Endothelial cell of umbilical vein (primary cell): ENCODE measurements at regions not wholly inside any gene's neighbourhood (a gene's known extent, or its start where the extent isn't known, plus 50 kb on each side); places are given as distances from the start of the nearest gene placed in this dataset.

Experiments used
- BruUV-seq: library from RNA; stranded (reverse); fragments of 400-500 nt; replicated peaks from 2 replicates; lab custom pipeline; 2021; lab: Mats Ljungman, UMichigan
- CTCF ChIA-PET: fragments of 300-600, 350-600 bp; sonication (Branson Sonifier 250); formaldehyde crosslinking; loops from one replicate; lab custom pipeline; 2021; ENCODE audit warnings: antibody characterized with exemption, inconsistent platforms; lab: Charles Lee
- POLR2A ChIA-PET: fragments of 300-600, 350-600 bp; sonication (Branson Sonifier 250); formaldehyde crosslinking; loops from one replicate; lab custom pipeline; 2021; ENCODE audit warnings: antibody characterized with exemption, inconsistent platforms; lab: Charles Lee
- DNase-seq: peaks from one replicate; pipeline ENCODE4 v3.0.0-alpha.2; 2011; ENCODE audit warnings: low read depth, low spot score
- FAIRE-seq: peaks from 2 replicates; lab custom pipeline; 2011; peaks lifted over from hg19 to GRCh38; lab: Jason Lieb, UNC
- H2AFZ ChIP-seq: 2 replicates; pipeline ENCODE4 v1.6.0; 2012; ENCODE audit warnings: low read depth, low read length, control low read depth, inconsistent platforms
- H3K27ac ChIP-seq: 2 replicates; pipeline ENCODE4 v1.5.1; 2011; ENCODE audit warnings: low read depth, mild to moderate bottlenecking, control low read depth, low read length, moderate library complexity; ENCODE audit not compliant: insufficient read depth
- H3K27me3 ChIP-seq, 2 experiments: 2 replicates each; pipeline versions ENCODE4 v1.6.0 to v1.6.1; 2011; ENCODE audit warnings: low read length in 2 of 2, mixed read lengths in 1 of 2; ENCODE audit not compliant: control insufficient read depth in 2 of 2, insufficient read depth in 2 of 2
- H3K36me3 ChIP-seq, 2 experiments: 2 replicates in 1 of 2; 3 replicates in 1 of 2; pipeline ENCODE4 v1.5.1; 2011; ENCODE audit warnings: low read length in 2 of 2, mild to moderate bottlenecking in 1 of 2, moderate library complexity in 1 of 2; ENCODE audit not compliant: control insufficient read depth in 2 of 2, insufficient read depth in 2 of 2; ENCODE audit errors: extremely low read depth in 1 of 2
- H3K4me1 ChIP-seq: 3 replicates; pipeline ENCODE4 v1.5.1; 2011; ENCODE audit warnings: mild to moderate bottlenecking, low read length; ENCODE audit not compliant: control insufficient read depth, insufficient read depth; ENCODE audit errors: extremely low read depth
- H3K4me2 ChIP-seq: 2 replicates; pipeline ENCODE4 v1.6.1; 2011; ENCODE audit warnings: low read length, control low read depth, mixed read lengths; ENCODE audit not compliant: insufficient read depth
- H3K4me3 ChIP-seq, 3 experiments: fragments of 200-600 bp in 1 of 3; sonication (generic), shearing (Covaris generic) in 1 of 3; replicated peaks in 1 of 3; 2 replicates each; pipeline ENCODE4 v1.5.1; 2011 to 2016; ENCODE audit warnings: control low read depth in 3 of 3, low read length in 3 of 3, mild to moderate bottlenecking in 2 of 3, inconsistent platforms in 1 of 3, low read depth in 1 of 3, moderate library complexity in 1 of 3; ENCODE audit not compliant: insufficient read depth in 1 of 3
- H3K79me2 ChIP-seq: 2 replicates; pipeline ENCODE4 v1.6.0; 2012; ENCODE audit warnings: low read length, inconsistent platforms; ENCODE audit not compliant: control insufficient read depth, insufficient read depth
- H3K9ac ChIP-seq: replicated peaks from 2 replicates; pipeline ENCODE3; 2011; ENCODE audit warnings: low read length, control low read depth; ENCODE audit not compliant: insufficient read depth; ENCODE audit errors: extremely low read depth
- H3K9me1 ChIP-seq: replicated peaks from 3 replicates; pipeline ENCODE4 v1.6.0; 2011; ENCODE audit warnings: mild to moderate bottlenecking, low read length; ENCODE audit not compliant: control insufficient read depth, insufficient read depth; ENCODE audit errors: extremely low read depth
- H3K9me3 ChIP-seq: replicated peaks from 2 replicates; pipeline ENCODE4 v1.5.1; 2012; ENCODE audit warnings: low read length, inconsistent platforms; ENCODE audit not compliant: control insufficient read depth, insufficient read depth
- H4K20me1 ChIP-seq: replicated peaks from 2 replicates; pipeline ENCODE3; 2011; ENCODE audit warnings: mild to moderate bottlenecking, low read length; ENCODE audit not compliant: control insufficient read depth, insufficient read depth; ENCODE audit errors: extremely low read depth
- EZH2 ChIP-seq: IDR thresholded peaks from 2 replicates; pipeline ENCODE4 v1.6.1; 2012; ENCODE audit warnings: borderline replicate concordance, low read depth, mild to moderate bottlenecking, moderate library complexity, low read length, inconsistent platforms; ENCODE audit not compliant: severe bottlenecking
- FOS ChIP-seq: IDR thresholded peaks from 2 replicates; pipeline ENCODE4 v1.6.1; 2011; ENCODE audit warnings: mild to moderate bottlenecking, low read length, moderate library complexity, borderline replicate concordance; ENCODE audit not compliant: insufficient read depth
- GATA2 ChIP-seq: IDR thresholded peaks from 2 replicates; pipeline ENCODE4 v1.7.0; 2011; ENCODE audit warnings: low read depth, mild to moderate bottlenecking, moderate library complexity, mixed read lengths, low read length; ENCODE audit not compliant: insufficient read length, insufficient read depth
- JUN ChIP-seq: IDR thresholded peaks from 2 replicates; pipeline ENCODE4 v1.6.1; 2011; ENCODE audit warnings: borderline replicate concordance, low read depth; ENCODE audit not compliant: insufficient read length, insufficient read depth
- MYC ChIP-seq: IDR thresholded peaks from one replicate; pipeline ENCODE4 v1.6.1; 2011; ENCODE audit warnings: mild to moderate bottlenecking, low read depth, low read length
- POLR2A ChIP-seq: IDR thresholded peaks from 2 replicates; pipeline ENCODE4 v1.6.1; 2012; ENCODE audit warnings: low read depth, mild to moderate bottlenecking, control low read depth, low read length
- POLR2AphosphoS5 ChIP-seq: IDR thresholded peaks from 2 replicates; pipeline ENCODE4 v1.6.1; 2012; ENCODE audit warnings: low read depth, mild to moderate bottlenecking, control low read depth, low read length, moderate library complexity; ENCODE audit not compliant: insufficient read depth
- dilution Hi-C: fragments of 300-500 bp; cut with MboI; formaldehyde crosslinking; loops from one replicate; pipeline ENCODE4 v1.15.0; 2019; ENCODE audit warnings: low sequenced_read_pairs; ENCODE audit not compliant: extremely low pct_ligation_motif_present
- intact Hi-C: fragments of 100-400 bp; cut with micrococcal nuclease; formaldehyde crosslinking; loops from one replicate; pipeline ENCODE4 v1.10.0; 2022
- TF ChIP-seq, protein P1 (sequence below): IDR thresholded peaks from 2 replicates; pipeline ENCODE4 v1.6.1; 2011; ENCODE audit not compliant: insufficient read depth, insufficient read length
- TF ChIP-seq, protein P2 (sequence below), 2 donors: IDR thresholded peaks; 1 replicate in 1 of 2; 2 replicates in 1 of 2; pipeline ENCODE4 v1.5.1; 2011; ENCODE audit warnings: low read length in 2 of 2, mild to moderate bottlenecking in 2 of 2, moderate library complexity in 2 of 2, control low read depth in 1 of 2, inconsistent platforms in 1 of 2, low read depth in 1 of 2; ENCODE audit not compliant: insufficient read depth in 1 of 2; ENCODE audit errors: extremely low read depth in 1 of 2

DNA sequence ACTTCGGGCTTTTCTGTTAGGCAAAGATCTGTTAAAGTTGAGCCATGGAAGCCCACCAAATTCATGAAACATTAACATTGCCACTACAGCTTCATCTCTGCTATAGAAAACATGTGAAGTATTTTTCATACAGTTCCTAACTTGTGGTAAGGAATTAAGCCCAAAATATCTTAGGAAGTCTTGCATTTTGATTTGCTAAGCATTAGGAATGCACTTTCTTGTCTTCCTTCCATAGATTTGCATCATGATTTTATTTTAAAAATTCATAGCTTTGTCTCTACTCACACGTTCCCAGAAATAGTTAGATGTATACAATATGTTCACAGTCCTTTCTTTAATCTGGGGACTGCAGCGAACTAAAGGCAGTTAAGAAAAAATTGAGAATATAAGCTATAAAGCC is 325.6 kb downstream of the CENPW start:
- TF ChIP-seq FOS (no peak), EZH2 (no peak), MYC (no peak), GATA2 (no peak)
- TF ChIP-seq, protein P1, sequence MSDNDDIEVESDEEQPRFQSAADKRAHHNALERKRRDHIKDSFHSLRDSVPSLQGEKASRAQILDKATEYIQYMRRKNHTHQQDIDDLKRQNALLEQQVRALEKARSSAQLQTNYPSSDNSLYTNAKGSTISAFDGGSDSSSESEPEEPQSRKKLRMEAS, result no peak
- Histone ChIP-seq H3K9me1 (no peaks in the 10 kb centered on the region), H3K36me3 (no peaks in the 10 kb centered on the region), H3K9me3 (no peaks in the 10 kb centered on the region), H3K79me2 (no peaks in the 10 kb centered on the region), H3K4me1 (no peaks in the 10 kb centered on the region), H3K27ac (no peak overlapping the region), H2AFZ (no peak overlapping the region), H4K20me1 (no peaks in the 10 kb centered on the region), H3K4me2 (no peak overlapping the region), H3K9ac (no peak overlapping the region), H3K4me3 (no peak overlapping the region), H3K27me3 (no peaks in the 10 kb centered on the region)
- no TSS peak for BruUV-seq
- FAIRE-seq (no peak), DNase-seq (no peak)
- ChIA-PET POLR2A (no interaction called here), CTCF (interaction anchor here (0.7 to 2.4 kb wide), 3 partner anchors 8 to 525 kb away, joined by 3 to 12 read pairs (median 3); no protein-coding TSS in a partner anchor)
- intact Hi-C loops (no loop called here), dilution Hi-C loops (no loop called here)

DNA sequence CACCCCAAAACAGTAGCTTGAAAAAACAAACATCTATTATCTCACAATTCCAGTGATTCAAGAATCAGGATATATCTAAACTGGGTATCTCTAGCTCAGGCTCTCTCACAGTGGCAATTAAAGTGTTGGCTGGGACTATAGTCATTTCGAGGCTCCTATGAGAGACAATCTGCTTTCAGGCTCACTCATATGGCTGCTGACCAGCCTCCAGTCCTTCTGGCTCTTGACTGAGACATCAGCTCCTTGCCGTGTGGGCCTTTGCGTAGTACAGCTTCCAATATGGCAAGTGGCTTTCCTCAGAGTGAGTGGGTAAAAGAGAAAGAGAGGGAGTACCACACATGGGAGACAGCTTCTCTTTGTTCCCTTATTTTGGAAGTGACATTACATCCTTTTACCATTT is 327.2 kb downstream of the CENPW start:
- dilution Hi-C loops, result no loop called here
- TF ChIP-seq POLR2A, result no peak
- TF ChIP-seq POLR2AphosphoS5, result no peak
- TF ChIP-seq MYC, result no peak
- TF ChIP-seq, protein P1, result no peak
- no peak for TF ChIP-seq JUN
- TF ChIP-seq EZH2, result no peak
- TF ChIP-seq, protein P2, sequence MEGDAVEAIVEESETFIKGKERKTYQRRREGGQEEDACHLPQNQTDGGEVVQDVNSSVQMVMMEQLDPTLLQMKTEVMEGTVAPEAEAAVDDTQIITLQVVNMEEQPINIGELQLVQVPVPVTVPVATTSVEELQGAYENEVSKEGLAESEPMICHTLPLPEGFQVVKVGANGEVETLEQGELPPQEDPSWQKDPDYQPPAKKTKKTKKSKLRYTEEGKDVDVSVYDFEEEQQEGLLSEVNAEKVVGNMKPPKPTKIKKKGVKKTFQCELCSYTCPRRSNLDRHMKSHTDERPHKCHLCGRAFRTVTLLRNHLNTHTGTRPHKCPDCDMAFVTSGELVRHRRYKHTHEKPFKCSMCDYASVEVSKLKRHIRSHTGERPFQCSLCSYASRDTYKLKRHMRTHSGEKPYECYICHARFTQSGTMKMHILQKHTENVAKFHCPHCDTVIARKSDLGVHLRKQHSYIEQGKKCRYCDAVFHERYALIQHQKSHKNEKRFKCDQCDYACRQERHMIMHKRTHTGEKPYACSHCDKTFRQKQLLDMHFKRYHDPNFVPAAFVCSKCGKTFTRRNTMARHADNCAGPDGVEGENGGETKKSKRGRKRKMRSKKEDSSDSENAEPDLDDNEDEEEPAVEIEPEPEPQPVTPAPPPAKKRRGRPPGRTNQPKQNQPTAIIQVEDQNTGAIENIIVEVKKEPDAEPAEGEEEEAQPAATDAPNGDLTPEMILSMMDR (IDR thresholded peaks at IDR 0.05; ENCODE audit: extremely low read depth in 1 of 2, insufficient read depth in 1 of 2, low read depth in 1 of 2, low read length in 2 of 2), result no peak
- no peak for TF ChIP-seq GATA2
- TF ChIP-seq FOS, result no peak
- Histone ChIP-seq H3K79me2 (no peaks in the 10 kb centered on the region), H3K9ac (no peak overlapping the region), H3K27ac (no peak overlapping the region), H3K36me3 (no peaks in the 10 kb centered on the region), H3K4me3 (no peak overlapping the region), H3K4me2 (no peak overlapping the region), H3K9me3 (no peaks in the 10 kb centered on the region), H3K9me1 (no peaks in the 10 kb centered on the region), H3K27me3 (no peaks in the 10 kb centered on the region), H3K4me1 (no peaks in the 10 kb centered on the region), H2AFZ (no peak overlapping the region), H4K20me1 (no peaks in the 10 kb centered on the region)
- DNase-seq (no peak), FAIRE-seq (no peak)
- intact Hi-C loops, result no loop called here
- ChIA-PET CTCF (interaction anchor here (0.7 to 2.4 kb wide), 4 partner anchors 10 to 671 kb away, joined by 3 to 12 read pairs (median 3); no protein-coding TSS in a partner anchor), POLR2A (no interaction called here)
- no TSS peak for BruUV-seq
